ENCODE measurements at regions not wholly inside any gene's neighbourhood (a gene's known extent, or its start where the extent isn't known, plus 50 kb on each side); places are given as distances from the start of the nearest gene placed in this dataset.

DNA sequence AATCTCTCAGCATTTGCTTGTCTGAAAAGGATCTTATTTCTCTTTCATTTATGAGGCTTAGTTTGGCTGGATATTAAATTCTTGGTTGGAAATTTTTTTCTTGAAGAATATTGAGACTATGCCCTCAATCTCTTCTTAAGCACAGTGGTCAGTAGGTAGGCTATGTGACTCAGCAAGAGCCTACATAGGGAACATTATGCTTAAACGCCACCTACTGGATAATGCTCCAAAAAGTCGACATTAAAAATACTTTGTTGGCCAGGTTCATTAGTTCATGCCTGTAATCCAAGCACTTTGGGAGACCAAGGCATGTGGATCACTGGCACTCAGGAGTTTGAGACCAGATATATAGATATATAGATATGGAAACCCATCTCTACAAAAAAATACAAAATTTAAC lies 678.0 kb upstream of the USP24 start (continued):
- TF ChIP-seq, protein P1, sequence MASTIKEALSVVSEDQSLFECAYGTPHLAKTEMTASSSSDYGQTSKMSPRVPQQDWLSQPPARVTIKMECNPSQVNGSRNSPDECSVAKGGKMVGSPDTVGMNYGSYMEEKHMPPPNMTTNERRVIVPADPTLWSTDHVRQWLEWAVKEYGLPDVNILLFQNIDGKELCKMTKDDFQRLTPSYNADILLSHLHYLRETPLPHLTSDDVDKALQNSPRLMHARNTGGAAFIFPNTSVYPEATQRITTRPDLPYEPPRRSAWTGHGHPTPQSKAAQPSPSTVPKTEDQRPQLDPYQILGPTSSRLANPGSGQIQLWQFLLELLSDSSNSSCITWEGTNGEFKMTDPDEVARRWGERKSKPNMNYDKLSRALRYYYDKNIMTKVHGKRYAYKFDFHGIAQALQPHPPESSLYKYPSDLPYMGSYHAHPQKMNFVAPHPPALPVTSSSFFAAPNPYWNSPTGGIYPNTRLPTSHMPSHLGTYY (CRISPR knock-in tag; IDR thresholded peaks at IDR 0.05), result no peak
- TF ChIP-seq, protein P2, sequence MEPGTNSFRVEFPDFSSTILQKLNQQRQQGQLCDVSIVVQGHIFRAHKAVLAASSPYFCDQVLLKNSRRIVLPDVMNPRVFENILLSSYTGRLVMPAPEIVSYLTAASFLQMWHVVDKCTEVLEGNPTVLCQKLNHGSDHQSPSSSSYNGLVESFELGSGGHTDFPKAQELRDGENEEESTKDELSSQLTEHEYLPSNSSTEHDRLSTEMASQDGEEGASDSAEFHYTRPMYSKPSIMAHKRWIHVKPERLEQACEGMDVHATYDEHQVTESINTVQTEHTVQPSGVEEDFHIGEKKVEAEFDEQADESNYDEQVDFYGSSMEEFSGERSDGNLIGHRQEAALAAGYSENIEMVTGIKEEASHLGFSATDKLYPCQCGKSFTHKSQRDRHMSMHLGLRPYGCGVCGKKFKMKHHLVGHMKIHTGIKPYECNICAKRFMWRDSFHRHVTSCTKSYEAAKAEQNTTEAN (CRISPR knock-in tag; IDR thresholded peaks at IDR 0.05), result no peak
- TF ChIP-seq ESRRA (CRISPR knock-in tag; IDR thresholded peaks at IDR 0.05; ENCODE audit: borderline replicate concordance), result no peak
- no peak for TF ChIP-seq NR2C2 (CRISPR knock-in tag; IDR thresholded peaks at IDR 0.05)
- TF ChIP-seq CBFB (CRISPR knock-in tag; IDR thresholded peaks at IDR 0.05; ENCODE audit: low read depth), result no peak
- no peak for TF ChIP-seq JAZF1 (CRISPR knock-in tag; IDR thresholded peaks at IDR 0.05)
- no peak for TF ChIP-seq TCF7 (CRISPR knock-in tag; IDR thresholded peaks at IDR 0.05; ENCODE audit: low read depth)
- TF ChIP-seq ZNF317 (CRISPR knock-in tag; IDR thresholded peaks at IDR 0.05; ENCODE audit: borderline replicate concordance, low read depth), result no peak
- TF ChIP-seq, protein P3, sequence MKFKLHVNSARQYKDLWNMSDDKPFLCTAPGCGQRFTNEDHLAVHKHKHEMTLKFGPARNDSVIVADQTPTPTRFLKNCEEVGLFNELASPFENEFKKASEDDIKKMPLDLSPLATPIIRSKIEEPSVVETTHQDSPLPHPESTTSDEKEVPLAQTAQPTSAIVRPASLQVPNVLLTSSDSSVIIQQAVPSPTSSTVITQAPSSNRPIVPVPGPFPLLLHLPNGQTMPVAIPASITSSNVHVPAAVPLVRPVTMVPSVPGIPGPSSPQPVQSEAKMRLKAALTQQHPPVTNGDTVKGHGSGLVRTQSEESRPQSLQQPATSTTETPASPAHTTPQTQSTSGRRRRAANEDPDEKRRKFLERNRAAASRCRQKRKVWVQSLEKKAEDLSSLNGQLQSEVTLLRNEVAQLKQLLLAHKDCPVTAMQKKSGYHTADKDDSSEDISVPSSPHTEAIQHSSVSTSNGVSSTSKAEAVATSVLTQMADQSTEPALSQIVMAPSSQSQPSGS (CRISPR knock-in tag; IDR thresholded peaks at IDR 0.05; ENCODE audit: borderline replicate concordance, low read depth), result no peak

DNA sequence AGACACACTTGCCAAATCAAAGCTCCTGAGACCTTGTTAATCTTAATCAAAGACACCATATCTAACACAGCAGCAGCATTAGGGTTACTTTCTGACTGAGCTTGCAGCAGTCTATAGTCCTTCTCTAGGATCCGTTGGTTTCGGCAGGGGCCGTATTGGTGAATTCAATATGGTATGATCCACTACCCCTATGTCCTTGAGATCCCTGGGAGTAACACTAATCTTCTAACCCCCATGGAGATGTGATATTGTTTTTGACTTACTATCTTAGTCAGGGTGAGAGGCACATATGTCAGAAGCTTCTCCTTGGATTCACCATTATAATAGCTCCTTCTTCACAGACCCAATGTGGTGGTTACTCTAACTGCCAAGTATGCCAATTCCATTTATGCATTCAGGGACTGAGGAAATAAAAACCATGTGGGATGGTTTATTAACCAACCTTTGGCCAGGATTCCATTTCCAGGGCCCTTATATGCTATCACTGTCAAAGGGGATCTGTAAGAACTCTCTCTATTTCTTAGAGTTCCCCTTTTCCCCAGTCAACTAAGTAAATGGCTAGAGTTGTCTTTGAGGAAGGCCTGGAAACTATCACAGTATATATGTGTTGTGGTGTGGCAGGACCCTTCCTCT lies 673.6 kb upstream of the USP24 start:
- CTCF ChIA-PET, result no interaction called here
- Mint-ChIP-seq H3K27me3 (ENCODE audit: low read depth) (no peaks in the 10 kb centered on the region; the same call in 1 of the 2 replicates), H3K4me3 (no peak overlapping the region), H3K4me1 (no peaks in the 10 kb centered on the region), H3K9me3 (peaks cover 19% of the 10 kb centered on the region), H3K36me3 (peaks cover 11% of the 10 kb centered on the region), H3K27ac (no peak overlapping the region)
- ATAC-seq (no peak), DNase-seq (ENCODE audit: low spot score) (no peak)
- TF ChIP-seq OVOL2 (CRISPR knock-in tag; IDR thresholded peaks at IDR 0.05; ENCODE audit: borderline replicate concordance), result no peak
- no peak for TF ChIP-seq NFATC4 (CRISPR knock-in tag; IDR thresholded peaks at IDR 0.05)
- TF ChIP-seq, protein P4, sequence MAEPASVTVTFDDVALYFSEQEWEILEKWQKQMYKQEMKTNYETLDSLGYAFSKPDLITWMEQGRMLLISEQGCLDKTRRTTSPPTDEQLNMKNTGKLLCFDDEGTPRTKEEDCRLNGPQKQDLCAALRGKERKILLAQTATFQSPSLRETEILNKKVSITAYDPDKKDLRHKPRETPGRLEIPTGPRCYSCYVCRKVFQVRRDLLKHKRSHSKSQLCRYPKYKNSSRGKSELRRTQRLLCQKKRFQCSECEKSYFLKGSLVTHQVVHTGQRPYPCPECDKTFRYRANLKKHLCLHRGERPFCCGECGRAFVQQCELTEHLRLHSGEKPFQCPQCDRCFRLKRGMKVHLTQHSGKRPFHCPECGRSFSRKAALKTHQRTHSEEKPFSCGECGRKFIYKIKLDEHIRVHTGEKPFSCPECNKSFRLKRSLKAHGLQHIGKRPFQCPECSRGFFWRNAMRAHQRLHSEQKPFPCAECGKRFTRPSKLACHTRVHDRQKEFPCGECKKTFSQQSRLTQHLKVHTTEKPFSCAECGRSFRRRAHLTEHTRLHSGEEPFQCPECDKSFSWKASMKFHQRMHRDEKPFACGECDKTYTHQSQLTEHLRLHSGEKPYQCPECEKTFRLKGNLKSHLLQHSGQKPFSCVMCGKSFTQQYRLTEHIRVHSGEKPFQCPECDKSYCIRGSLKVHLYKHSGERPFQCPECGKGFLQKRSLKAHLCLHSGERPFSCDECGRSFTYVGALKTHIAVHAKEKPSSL (CRISPR knock-in tag; conservative IDR thresholded peaks at IDR 0.05), result no peak
- TF ChIP-seq, protein P2 (CRISPR knock-in tag; IDR thresholded peaks at IDR 0.05), result no peak
- POLR2A ChIA-PET, result no interaction called here

DNA sequence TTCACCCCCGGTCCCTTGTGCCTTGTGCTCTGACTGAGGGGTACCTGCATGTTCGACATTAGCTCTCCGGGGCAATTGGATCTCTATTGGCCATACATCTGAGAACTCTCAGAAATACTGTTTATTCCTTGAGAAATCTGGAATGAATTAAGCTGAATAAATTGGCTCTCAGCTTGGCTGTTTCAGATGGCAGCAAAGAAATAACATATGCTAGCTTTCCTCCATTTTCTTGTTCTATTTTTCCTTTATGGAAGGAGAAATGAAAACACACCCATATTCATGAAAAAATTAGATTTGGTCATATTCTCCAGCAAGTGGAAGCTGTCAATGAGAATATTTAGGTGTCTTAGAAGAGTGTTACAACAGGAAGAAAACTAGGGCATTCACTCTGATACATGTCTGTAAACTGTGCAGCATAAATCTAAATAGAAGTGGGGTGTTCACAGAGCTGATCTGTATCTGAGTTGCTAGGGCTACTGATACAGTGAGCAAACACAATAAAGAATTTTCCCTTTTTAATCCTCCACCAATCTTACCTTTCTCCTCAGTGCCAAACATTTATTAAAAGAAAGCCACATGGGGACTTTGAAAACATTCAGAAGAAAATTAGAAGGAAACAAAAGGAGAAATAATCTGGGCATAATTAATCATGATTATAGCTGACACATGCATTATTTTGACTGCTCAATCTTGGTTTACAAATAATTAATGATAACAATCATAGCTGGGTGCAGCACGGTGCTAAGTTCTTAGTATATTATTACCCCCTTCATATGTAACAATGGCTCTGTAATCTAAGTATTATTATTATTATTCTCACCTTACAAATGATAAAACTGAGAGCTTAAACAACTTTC lies 671.9 kb upstream of the USP24 start:
- Mint-ChIP-seq H3K4me3 (no peak overlapping the region), H3K4me1 (no peaks in the 10 kb centered on the region), H3K27me3 (ENCODE audit: low read depth) (no peaks in the 10 kb centered on the region; the same call in 1 of the 2 replicates), H3K9me3 (peaks cover 8% of the 10 kb centered on the region), H3K36me3 (peaks cover 3% of the 10 kb centered on the region), H3K27ac (no peak overlapping the region)
- POLR2A ChIA-PET, result no interaction called here
- ATAC-seq (no peak), DNase-seq (ENCODE audit: low spot score) (no peak)
- TF ChIP-seq MXD4 (CRISPR knock-in tag; IDR thresholded peaks at IDR 0.05; ENCODE audit: borderline replicate concordance) (no peak), NFYB (CRISPR knock-in tag; conservative IDR thresholded peaks at IDR 0.05; ENCODE audit: low read depth) (no peak), ZNF219 (CRISPR knock-in tag; IDR thresholded peaks at IDR 0.05; ENCODE audit: borderline replicate concordance) (no peak), ELF4 (CRISPR knock-in tag; IDR thresholded peaks at IDR 0.05; ENCODE audit: low read depth) (no peak)
- TF ChIP-seq, protein P5, sequence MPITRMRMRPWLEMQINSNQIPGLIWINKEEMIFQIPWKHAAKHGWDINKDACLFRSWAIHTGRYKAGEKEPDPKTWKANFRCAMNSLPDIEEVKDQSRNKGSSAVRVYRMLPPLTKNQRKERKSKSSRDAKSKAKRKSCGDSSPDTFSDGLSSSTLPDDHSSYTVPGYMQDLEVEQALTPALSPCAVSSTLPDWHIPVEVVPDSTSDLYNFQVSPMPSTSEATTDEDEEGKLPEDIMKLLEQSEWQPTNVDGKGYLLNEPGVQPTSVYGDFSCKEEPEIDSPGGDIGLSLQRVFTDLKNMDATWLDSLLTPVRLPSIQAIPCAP (CRISPR knock-in tag; IDR thresholded peaks at IDR 0.05), result no peak
- CTCF ChIA-PET, result interaction anchor here (0.8 kb wide), 1 partner anchor 302 kb away, joined by 3 read pairs; no protein-coding TSS in a partner anchor
